Endothelial cell of umbilical vein (primary cell): ENCODE measurements at regions not wholly inside any gene's neighbourhood (a gene's known extent, or its start where the extent isn't known, plus 50 kb on each side); places are given as distances from the start of the nearest gene placed in this dataset.
A peak's percentile ranks its signal among the peaks of the same experiment; 100 is the strongest.

Experiments
- BruUV-seq: library from RNA; stranded (reverse); fragments of 400-500 nt; replicated peaks from 2 replicates; lab custom pipeline; 2021; lab: Mats Ljungman, UMichigan
- CTCF ChIA-PET: fragments of 300-600, 350-600 bp; sonication (Branson Sonifier 250); formaldehyde crosslinking; loops from one replicate; lab custom pipeline; 2021; ENCODE audit warnings: antibody characterized with exemption, inconsistent platforms; lab: Charles Lee
- POLR2A ChIA-PET: fragments of 300-600, 350-600 bp; sonication (Branson Sonifier 250); formaldehyde crosslinking; loops from one replicate; lab custom pipeline; 2021; ENCODE audit warnings: antibody characterized with exemption, inconsistent platforms; lab: Charles Lee
- DNase-seq: peaks from one replicate; pipeline ENCODE4 v3.0.0-alpha.2; 2011; ENCODE audit warnings: low read depth, low spot score
- FAIRE-seq: peaks from 2 replicates; lab custom pipeline; 2011; peaks lifted over from hg19 to GRCh38; lab: Jason Lieb, UNC
- H2AFZ ChIP-seq: 2 replicates; pipeline ENCODE4 v1.6.0; 2012; ENCODE audit warnings: low read depth, low read length, control low read depth, inconsistent platforms
- H3K27ac ChIP-seq: 2 replicates; pipeline ENCODE4 v1.5.1; 2011; ENCODE audit warnings: low read depth, mild to moderate bottlenecking, control low read depth, low read length, moderate library complexity; ENCODE audit not compliant: insufficient read depth
- H3K27me3 ChIP-seq, 2 experiments: 2 replicates each; pipeline versions ENCODE4 v1.6.0 to v1.6.1; 2011; ENCODE audit warnings: low read length in 2 of 2, mixed read lengths in 1 of 2; ENCODE audit not compliant: control insufficient read depth in 2 of 2, insufficient read depth in 2 of 2
- H3K36me3 ChIP-seq, 2 experiments: 2 replicates in 1 of 2; 3 replicates in 1 of 2; pipeline ENCODE4 v1.5.1; 2011; ENCODE audit warnings: low read length in 2 of 2, mild to moderate bottlenecking in 1 of 2, moderate library complexity in 1 of 2; ENCODE audit not compliant: control insufficient read depth in 2 of 2, insufficient read depth in 2 of 2; ENCODE audit errors: extremely low read depth in 1 of 2
- H3K4me1 ChIP-seq: 3 replicates; pipeline ENCODE4 v1.5.1; 2011; ENCODE audit warnings: mild to moderate bottlenecking, low read length; ENCODE audit not compliant: control insufficient read depth, insufficient read depth; ENCODE audit errors: extremely low read depth
- H3K4me2 ChIP-seq: 2 replicates; pipeline ENCODE4 v1.6.1; 2011; ENCODE audit warnings: low read length, control low read depth, mixed read lengths; ENCODE audit not compliant: insufficient read depth
- H3K4me3 ChIP-seq, 3 experiments: fragments of 200-600 bp in 1 of 3; sonication (generic), shearing (Covaris generic) in 1 of 3; replicated peaks in 1 of 3; 2 replicates each; pipeline ENCODE4 v1.5.1; 2011 to 2016; ENCODE audit warnings: control low read depth in 3 of 3, low read length in 3 of 3, mild to moderate bottlenecking in 2 of 3, inconsistent platforms in 1 of 3, low read depth in 1 of 3, moderate library complexity in 1 of 3; ENCODE audit not compliant: insufficient read depth in 1 of 3
- H3K79me2 ChIP-seq: 2 replicates; pipeline ENCODE4 v1.6.0; 2012; ENCODE audit warnings: low read length, inconsistent platforms; ENCODE audit not compliant: control insufficient read depth, insufficient read depth
- H3K9ac ChIP-seq: replicated peaks from 2 replicates; pipeline ENCODE3; 2011; ENCODE audit warnings: low read length, control low read depth; ENCODE audit not compliant: insufficient read depth; ENCODE audit errors: extremely low read depth
- H3K9me1 ChIP-seq: replicated peaks from 3 replicates; pipeline ENCODE4 v1.6.0; 2011; ENCODE audit warnings: mild to moderate bottlenecking, low read length; ENCODE audit not compliant: control insufficient read depth, insufficient read depth; ENCODE audit errors: extremely low read depth
- H3K9me3 ChIP-seq: replicated peaks from 2 replicates; pipeline ENCODE4 v1.5.1; 2012; ENCODE audit warnings: low read length, inconsistent platforms; ENCODE audit not compliant: control insufficient read depth, insufficient read depth
- H4K20me1 ChIP-seq: replicated peaks from 2 replicates; pipeline ENCODE3; 2011; ENCODE audit warnings: mild to moderate bottlenecking, low read length; ENCODE audit not compliant: control insufficient read depth, insufficient read depth; ENCODE audit errors: extremely low read depth
- FOS ChIP-seq: IDR thresholded peaks from 2 replicates; pipeline ENCODE4 v1.6.1; 2011; ENCODE audit warnings: mild to moderate bottlenecking, low read length, moderate library complexity, borderline replicate concordance; ENCODE audit not compliant: insufficient read depth
- JUN ChIP-seq: IDR thresholded peaks from 2 replicates; pipeline ENCODE4 v1.6.1; 2011; ENCODE audit warnings: borderline replicate concordance, low read depth; ENCODE audit not compliant: insufficient read length, insufficient read depth
- MAX ChIP-seq: IDR thresholded peaks from 2 replicates; pipeline ENCODE4 v1.6.1; 2011; ENCODE audit not compliant: insufficient read depth, insufficient read length
- MYC ChIP-seq: IDR thresholded peaks from one replicate; pipeline ENCODE4 v1.6.1; 2011; ENCODE audit warnings: mild to moderate bottlenecking, low read depth, low read length
- dilution Hi-C: fragments of 300-500 bp; cut with MboI; formaldehyde crosslinking; loops from one replicate; pipeline ENCODE4 v1.15.0; 2019; ENCODE audit warnings: low sequenced_read_pairs; ENCODE audit not compliant: extremely low pct_ligation_motif_present
- intact Hi-C: fragments of 100-400 bp; cut with micrococcal nuclease; formaldehyde crosslinking; loops from one replicate; pipeline ENCODE4 v1.10.0; 2022
- TF ChIP-seq, protein P1 (sequence below), 2 donors: IDR thresholded peaks; 1 replicate in 1 of 2; 2 replicates in 1 of 2; pipeline ENCODE4 v1.5.1; 2011; ENCODE audit warnings: low read length in 2 of 2, mild to moderate bottlenecking in 2 of 2, moderate library complexity in 2 of 2, control low read depth in 1 of 2, inconsistent platforms in 1 of 2, low read depth in 1 of 2; ENCODE audit not compliant: insufficient read depth in 1 of 2; ENCODE audit errors: extremely low read depth in 1 of 2

- no peak overlapping the region for H3K4me2 ChIP-seq
- TF ChIP-seq FOS (no peak), MAX (no peak), MYC (no peak), JUN (no peak)
Measured at GRCh38 chr1:172738389-172738788, 79.5 kb downstream of the FASLG start.

GRCh38 chr1:172742599-172743500, 83.9 kb downstream of the FASLG start:
- Histone ChIP-seq H3K4me2 (no peak overlapping the region), H3K36me3 (no peaks in the 10 kb centered on the region), H3K4me1 (peaks cover 21% of the 10 kb centered on the region), H3K27me3 (no peaks in the 10 kb centered on the region), H3K9me3 (no peaks in the 10 kb centered on the region), H2AFZ (peak overlapping the region; percentile 50), H3K9ac (no peak overlapping the region), H3K4me3 (no peak overlapping the region), H3K79me2 (no peaks in the 10 kb centered on the region), H3K27ac (no peak overlapping the region), H4K20me1 (no peaks in the 10 kb centered on the region), H3K9me1 (no peaks in the 10 kb centered on the region)
- dilution Hi-C loops = no loop called here
- no peak for TF ChIP-seq FOS
- TF ChIP-seq, protein P1, sequence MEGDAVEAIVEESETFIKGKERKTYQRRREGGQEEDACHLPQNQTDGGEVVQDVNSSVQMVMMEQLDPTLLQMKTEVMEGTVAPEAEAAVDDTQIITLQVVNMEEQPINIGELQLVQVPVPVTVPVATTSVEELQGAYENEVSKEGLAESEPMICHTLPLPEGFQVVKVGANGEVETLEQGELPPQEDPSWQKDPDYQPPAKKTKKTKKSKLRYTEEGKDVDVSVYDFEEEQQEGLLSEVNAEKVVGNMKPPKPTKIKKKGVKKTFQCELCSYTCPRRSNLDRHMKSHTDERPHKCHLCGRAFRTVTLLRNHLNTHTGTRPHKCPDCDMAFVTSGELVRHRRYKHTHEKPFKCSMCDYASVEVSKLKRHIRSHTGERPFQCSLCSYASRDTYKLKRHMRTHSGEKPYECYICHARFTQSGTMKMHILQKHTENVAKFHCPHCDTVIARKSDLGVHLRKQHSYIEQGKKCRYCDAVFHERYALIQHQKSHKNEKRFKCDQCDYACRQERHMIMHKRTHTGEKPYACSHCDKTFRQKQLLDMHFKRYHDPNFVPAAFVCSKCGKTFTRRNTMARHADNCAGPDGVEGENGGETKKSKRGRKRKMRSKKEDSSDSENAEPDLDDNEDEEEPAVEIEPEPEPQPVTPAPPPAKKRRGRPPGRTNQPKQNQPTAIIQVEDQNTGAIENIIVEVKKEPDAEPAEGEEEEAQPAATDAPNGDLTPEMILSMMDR (IDR thresholded peaks at IDR 0.05; ENCODE audit: extremely low read depth in 1 of 2, insufficient read depth in 1 of 2, low read depth in 1 of 2, low read length in 2 of 2) = peak; percentile 41 to 59
- DNase-seq = peak; percentile 51
- FAIRE-seq = peak; percentile 47
- CTCF ChIA-PET = interaction anchor here (0.5 to 7.1 kb wide), 33 partner anchors 8 to 1984 kb away, joined by 3 to 164 read pairs (median 4); partner anchors contain the start of genes CENPL, DARS2, TNFSF18 and TNFSF4
- POLR2A ChIA-PET = no interaction called here
- BruUV-seq = no TSS peak
- intact Hi-C loops = loop anchor here (5.0 to 10.0 kb wide), 2 partner anchors 1222 to 1999 kb away; no protein-coding TSS in a partner anchor

More at GRCh38 chr1:172738389-172738788, 79.5 kb downstream of the FASLG start:
- no peak for FAIRE-seq
- H3K9ac ChIP-seq = no peak overlapping the region
- H3K4me1 ChIP-seq = no peaks in the 10 kb centered on the region
- no peak overlapping the region for H3K27ac ChIP-seq
- intact Hi-C loops = no loop called here
- DNase-seq = no peak
- H3K79me2 ChIP-seq = no peaks in the 10 kb centered on the region
- dilution Hi-C loops = no loop called here
- no peak overlapping the region for H2AFZ ChIP-seq
- POLR2A ChIA-PET = no interaction called here
- CTCF ChIA-PET = no interaction called here
- H3K36me3 ChIP-seq = no peaks in the 10 kb centered on the region
- no peaks in the 10 kb centered on the region for H3K27me3 ChIP-seq
- H4K20me1 ChIP-seq = no peaks in the 10 kb centered on the region
- H3K9me3 ChIP-seq = no peaks in the 10 kb centered on the region
- H3K4me3 ChIP-seq = no peak overlapping the region
- H3K9me1 ChIP-seq = no peaks in the 10 kb centered on the region
- BruUV-seq = no TSS peak
